MCF 10A (cell line): ENCODE measurements at regions not wholly inside any gene's neighbourhood (a gene's known extent, or its start where the extent isn't known, plus 50 kb on each side); places are given as distances from the start of the nearest gene placed in this dataset.

Experiments
- BruUV-seq: library from RNA; stranded (reverse); fragments of 400-500 nt; replicated peaks from 2 replicates; lab custom pipeline; 2021; lab: Mats Ljungman, UMichigan
- CTCF ChIA-PET: fragments of 300-600 bp; sonication (Branson Sonifier 250); formaldehyde crosslinking; extraction: SDS; loops from one replicate; lab custom pipeline; 2021; ENCODE audit warnings: antibody characterized with exemption, inconsistent platforms; lab: Yijun Ruan, JAX
- POLR2A ChIA-PET: fragments of 300-600, 350-650 bp; sonication (Branson Sonifier 250); formaldehyde crosslinking; extraction: SDS; loops from one replicate; lab custom pipeline; 2020; ENCODE audit warnings: antibody characterized with exemption, inconsistent platforms; lab: Yijun Ruan, JAX
- DNase-seq: peaks from one replicate; pipeline ENCODE4 v3.0.0-alpha.2; 2018; ENCODE audit not compliant: unreplicated experiment
- H3K27ac Mint-ChIP-seq: one replicate; pipeline ENCODE4 v1.8.0; 2022; ENCODE audit warnings: mild to moderate bottlenecking, low read depth, mixed read lengths; ENCODE audit not compliant: unreplicated experiment
- H3K27me3 Mint-ChIP-seq: one replicate; pipeline ENCODE4 v1.8.0; 2022; ENCODE audit warnings: mixed read lengths; ENCODE audit not compliant: insufficient read depth, unreplicated experiment
- H3K36me3 Mint-ChIP-seq: one replicate; pipeline ENCODE4 v1.8.0; 2022; ENCODE audit warnings: mild to moderate bottlenecking, moderate library complexity, mixed read lengths; ENCODE audit not compliant: insufficient read depth, unreplicated experiment
- H3K4me1 Mint-ChIP-seq: one replicate; pipeline ENCODE4 v1.8.0; 2022; ENCODE audit warnings: mixed read lengths; ENCODE audit not compliant: insufficient read depth, unreplicated experiment
- H3K4me3 Mint-ChIP-seq: one replicate; pipeline ENCODE4 v1.8.0; 2022; ENCODE audit warnings: mild to moderate bottlenecking, moderate library complexity, mixed read lengths; ENCODE audit not compliant: unreplicated experiment
- H3K9me3 Mint-ChIP-seq: one replicate; pipeline ENCODE4 v1.8.0; 2022; ENCODE audit warnings: mixed read lengths; ENCODE audit not compliant: unreplicated experiment
- CTCF ChIP-seq: fragments of 200-600 bp; IDR thresholded peaks from one replicate; pipeline ENCODE4 v1.8.0; 2022; ENCODE audit warnings: antibody characterized with exemption, mild to moderate bottlenecking; ENCODE audit not compliant: unreplicated experiment
- intact Hi-C: fragments of 100-400 bp; cut with micrococcal nuclease; formaldehyde crosslinking; loops from 2 replicates; pipeline ENCODE4 v1.14.1; 2022

- Mint-ChIP-seq H3K27me3 (no peaks in the 10 kb centered on the region), H3K4me3 (no peak overlapping the region), H3K9me3 (no peaks in the 10 kb centered on the region), H3K27ac (no peak overlapping the region), H3K4me1 (no peaks in the 10 kb centered on the region), H3K36me3 (no peaks in the 10 kb centered on the region)
- DNase-seq: no peak
- no peak for TF ChIP-seq CTCF
- intact Hi-C loops: no loop called here
- no TSS peak for BruUV-seq
- ChIA-PET CTCF (no interaction called here), POLR2A (no interaction called here)
These were observed 384.7 kb downstream of the LRRIQ3 start for GRCh38 chr1:73813236-73813635.

GRCh38 chr1:73811798-73812197 is 386.2 kb downstream of the LRRIQ3 start:
- POLR2A ChIA-PET: no interaction called here
- BruUV-seq: no TSS peak
- no peak for TF ChIP-seq CTCF
- intact Hi-C loops: no loop called here
- CTCF ChIA-PET: no interaction called here
- Mint-ChIP-seq H3K36me3 (no peaks in the 10 kb centered on the region), H3K4me3 (no peak overlapping the region), H3K27me3 (no peaks in the 10 kb centered on the region), H3K4me1 (no peaks in the 10 kb centered on the region), H3K27ac (no peak overlapping the region), H3K9me3 (no peaks in the 10 kb centered on the region)
- no peak for DNase-seq

- ChIA-PET POLR2A (no interaction called here), CTCF (no interaction called here)
- Mint-ChIP-seq H3K27ac (no peak overlapping the region), H3K4me3 (no peak overlapping the region), H3K4me1 (peaks cover 14% of the 10 kb centered on the region), H3K36me3 (no peaks in the 10 kb centered on the region), H3K27me3 (no peaks in the 10 kb centered on the region), H3K9me3 (no peaks in the 10 kb centered on the region)
- BruUV-seq: no TSS peak
- intact Hi-C loops: no loop called here
- no peak for DNase-seq
- no peak for TF ChIP-seq CTCF
These were observed 393.0 kb downstream of the LRRIQ3 start for GRCh38 chr1:73804935-73805334.

GRCh38 chr1:73803380-73803779 is 394.6 kb downstream of the LRRIQ3 start:
- Mint-ChIP-seq H3K4me3 (no peak overlapping the region), H3K27ac (no peak overlapping the region), H3K9me3 (no peaks in the 10 kb centered on the region), H3K4me1 (peaks cover 14% of the 10 kb centered on the region), H3K36me3 (no peaks in the 10 kb centered on the region), H3K27me3 (no peaks in the 10 kb centered on the region)
- no TSS peak for BruUV-seq
- no peak for TF ChIP-seq CTCF
- DNase-seq: no peak
- POLR2A ChIA-PET: no interaction called here
- CTCF ChIA-PET: interaction anchor here (0.6 to 1.1 kb wide), 3 partner anchors 9 to 668 kb away, joined by 3 to 4 read pairs (median 3); no protein-coding TSS in a partner anchor
- intact Hi-C loops: no loop called here
